IMR-90 (cell line): ENCODE measurements at regions not wholly inside any gene's neighbourhood (a gene's known extent, or its start where the extent isn't known, plus 50 kb on each side); places are given as distances from the start of the nearest gene placed in this dataset.

Experiments
- ATAC-seq: fragments of 200-7000 bp; cut with Tn5 transposase; 2 replicates; pipeline ENCODE4 v1.9.1; 2020; ENCODE audit warnings: low read depth, mild to moderate bottlenecking, moderate library complexity
- BruUV-seq: library from RNA; stranded (reverse); fragments of 400-500 nt; replicated peaks from 2 replicates; lab custom pipeline; 2021; lab: Mats Ljungman, UMichigan
- CTCF ChIA-PET: fragments of 300-600 bp; formaldehyde crosslinking; extraction: SDS; loops from one replicate; lab custom pipeline; 2021; ENCODE audit warnings: antibody characterized with exemption; lab: Yijun Ruan, JAX
- POLR2A ChIA-PET: fragments of 300-600 bp; sonication (Branson Sonifier 250); formaldehyde crosslinking; loops from one replicate; lab custom pipeline; 2022; ENCODE audit warnings: antibody characterized with exemption; ENCODE audit not compliant: unreplicated experiment; lab: Charles Lee
- DNase-seq: peaks from one replicate; pipeline ENCODE4 v3.0.0; 2013
- H2AFZ ChIP-seq: replicated peaks from 2 replicates; pipeline ENCODE3; 2013; ENCODE audit warnings: low read length, mild to moderate bottlenecking; ENCODE audit not compliant: poor library complexity
- H2AK5ac ChIP-seq: 2 replicates; pipeline ENCODE4 v1.6.1; 2013; ENCODE audit warnings: low read depth, low read length, inconsistent platforms
- H2AK9ac ChIP-seq: replicated peaks from 2 replicates; pipeline ENCODE3; 2013; ENCODE audit warnings: mild to moderate bottlenecking, low read depth, low read length, moderate library complexity; ENCODE audit not compliant: poor library complexity
- H2BK120ac ChIP-seq: 2 replicates; pipeline ENCODE4 v1.6.1; 2013; ENCODE audit warnings: low read depth, low read length, inconsistent platforms
- H2BK15ac ChIP-seq: 3 replicates; pipeline ENCODE4 v1.6.1; 2013; ENCODE audit warnings: low read depth, low read length, inconsistent platforms
- H2BK20ac ChIP-seq: 2 replicates; pipeline ENCODE4 v1.6.1; 2013; ENCODE audit warnings: low read depth, mild to moderate bottlenecking, inconsistent platforms, low read length, moderate library complexity
- H2BK5ac ChIP-seq: 2 replicates; pipeline ENCODE4 v1.6.1; 2013; ENCODE audit warnings: mild to moderate bottlenecking, low read depth, low read length, inconsistent platforms; ENCODE audit not compliant: poor library complexity, severe bottlenecking
- H3K14ac ChIP-seq: replicated peaks from 2 replicates; pipeline ENCODE4 v1.6.1; 2013; ENCODE audit warnings: low read depth, low read length, inconsistent platforms
- H3K18ac ChIP-seq: 2 replicates; pipeline ENCODE4 v1.6.1; 2013; ENCODE audit warnings: low read depth, low read length, control low read depth
- H3K23ac ChIP-seq: 2 replicates; pipeline ENCODE4 v1.6.1; 2013; ENCODE audit warnings: low read depth, low read length, inconsistent platforms
- H3K27ac ChIP-seq: 2 replicates; pipeline ENCODE4 v1.5.1; 2013; ENCODE audit warnings: mild to moderate bottlenecking, control low read depth, low read length; ENCODE audit not compliant: insufficient read depth
- H3K27me3 ChIP-seq: 2 replicates; pipeline ENCODE4 v1.6.1; 2013; ENCODE audit warnings: low read length; ENCODE audit not compliant: control insufficient read depth, insufficient read depth
- H3K36me3 ChIP-seq: 2 replicates; pipeline ENCODE4 v1.6.1; 2013; ENCODE audit warnings: low read length, mixed read lengths; ENCODE audit not compliant: control insufficient read depth, insufficient read depth
- H3K4ac ChIP-seq: 2 replicates; pipeline ENCODE4 v1.6.1; 2013; ENCODE audit warnings: low read depth, low read length, inconsistent platforms
- H3K4me1 ChIP-seq: 2 replicates; pipeline ENCODE4 v1.6.1; 2013; ENCODE audit warnings: low read length, mixed read lengths; ENCODE audit not compliant: control insufficient read depth, insufficient read depth
- H3K4me2 ChIP-seq: 2 replicates; pipeline ENCODE4 v1.6.1; 2013; ENCODE audit warnings: low read depth, mild to moderate bottlenecking, control low read depth, low read length, moderate library complexity
- H3K4me3 ChIP-seq: 2 replicates; pipeline ENCODE4 v1.5.1; 2013; ENCODE audit warnings: low read depth, mild to moderate bottlenecking, control low read depth, low read length, moderate library complexity; ENCODE audit not compliant: insufficient read depth
- H3K56ac ChIP-seq: 2 replicates; pipeline ENCODE4 v1.6.1; 2013; ENCODE audit warnings: low read length, inconsistent platforms; ENCODE audit not compliant: insufficient read depth; ENCODE audit errors: extremely low read depth
- H3K79me1 ChIP-seq, 2 experiments: 2 replicates each; pipeline ENCODE4 v1.6.1; 2013; ENCODE audit warnings: low read length in 2 of 2, inconsistent platforms in 1 of 2, low read depth in 1 of 2
- H3K9ac ChIP-seq: 2 replicates; pipeline ENCODE4 v1.6.1; 2013; ENCODE audit warnings: low read depth, low read length, control low read depth
- H3K9me1 ChIP-seq: 2 replicates; pipeline ENCODE4 v1.6.1; 2013; ENCODE audit warnings: low read length, inconsistent platforms; ENCODE audit not compliant: insufficient read depth
- H3K9me3 ChIP-seq: 2 replicates; pipeline ENCODE4 v1.6.1; 2013; ENCODE audit warnings: low read length; ENCODE audit not compliant: control insufficient read depth, insufficient read depth
- H4K20me1 ChIP-seq: 2 replicates; pipeline ENCODE4 v1.6.1; 2013; ENCODE audit warnings: low read length, inconsistent platforms; ENCODE audit not compliant: insufficient read depth
- H4K5ac ChIP-seq: 2 replicates; pipeline ENCODE4 v1.6.1; 2013; ENCODE audit warnings: mild to moderate bottlenecking, low read depth, low read length, control low read depth
- H4K8ac ChIP-seq, 2 experiments: 2 replicates each; pipeline ENCODE4 v1.6.1; 2013; ENCODE audit warnings: low read depth in 2 of 2, low read length in 2 of 2, control low read depth in 1 of 2, inconsistent platforms in 1 of 2
- H4K91ac ChIP-seq: 2 replicates; pipeline ENCODE4 v1.6.1; 2013; ENCODE audit warnings: low read depth, low read length, inconsistent platforms; ENCODE audit not compliant: insufficient read depth
- BHLHE40 ChIP-seq: fragments of 150-350 bp; IDR thresholded peaks from 2 replicates; pipeline ENCODE4 v1.6.1; 2016; ENCODE audit warnings: mild to moderate bottlenecking, low read depth, low read length
- ELK1 ChIP-seq: fragments of 150-350 bp; IDR thresholded peaks from 2 replicates; pipeline ENCODE4 v1.6.1; 2016; ENCODE audit warnings: low read depth, mild to moderate bottlenecking, low read length, moderate library complexity, borderline replicate concordance
- MAFK ChIP-seq: IDR thresholded peaks from 2 replicates; pipeline ENCODE4 v1.6.1; 2012; ENCODE audit warnings: low read depth, low read length, improper control_type of control experiment
- MAZ ChIP-seq: IDR thresholded peaks from 2 replicates; pipeline ENCODE4 v1.6.1; 2012; ENCODE audit warnings: low read depth, mild to moderate bottlenecking, low read length, improper control_type of control experiment, moderate library complexity, borderline replicate concordance
- MXI1 ChIP-seq: IDR thresholded peaks from 2 replicates; pipeline ENCODE4 v1.6.1; 2012; ENCODE audit warnings: low read depth, mild to moderate bottlenecking, low read length, moderate library complexity, borderline replicate concordance
- POLR2A ChIP-seq: IDR thresholded peaks from 2 replicates; pipeline ENCODE4 v1.6.1; 2012; ENCODE audit warnings: mild to moderate bottlenecking, low read depth, low read length
- RAD21 ChIP-seq: IDR thresholded peaks from 2 replicates; pipeline ENCODE4 v1.6.1; 2012; ENCODE audit warnings: low read length, improper control_type of control experiment
- RCOR1 ChIP-seq: IDR thresholded peaks from 2 replicates; pipeline ENCODE4 v1.6.1; 2012; ENCODE audit warnings: mild to moderate bottlenecking, low read length, improper control_type of control experiment; ENCODE audit not compliant: insufficient replicate concordance
- RFX5 ChIP-seq: IDR thresholded peaks from 2 replicates; pipeline ENCODE4 v1.8.0; 2012; ENCODE audit warnings: low read depth, mild to moderate bottlenecking, low read length, moderate library complexity
- SMC3 ChIP-seq: fragments of 150-350 bp; IDR thresholded peaks from 2 replicates; pipeline ENCODE4 v1.6.1; 2016; ENCODE audit warnings: low read depth, mild to moderate bottlenecking, antibody characterized with exemption, low read length, moderate library complexity
- WGBS, 2 experiments: methylation state at CpG; one replicate each; pipeline versions ENCODE4 v1.1.5 to v1.1.7; 2013; ENCODE audit warnings: missing lambda C conversion rate in 2 of 2; ENCODE audit not compliant: insufficient read length in 1 of 2; ENCODE audit errors: extremely low coverage in 2 of 2; 5-methylcytosine and 5-hydroxymethylcytosine counted together
- dilution Hi-C: fragments of 300-500 bp; cut with HindIII; formaldehyde crosslinking; loops from one replicate; pipeline ENCODE4 v1.14.3; 2018; ENCODE audit warnings: low sequenced_read_pairs; ENCODE audit not compliant: unreplicated experiment
- in situ Hi-C: fragments of 300-500 bp; cut with MboI; formaldehyde crosslinking; loops from 3 replicates; pipeline ENCODE4 v1.14.3; 2019; ENCODE audit warnings: low sequenced_read_pairs, inconsistent platforms, mixed read lengths
- intact Hi-C: fragments of 100-400 bp; cut with micrococcal nuclease; formaldehyde crosslinking; loops from 2 replicates; pipeline ENCODE4 v1.10.0; 2022

GRCh38 chr17:74010903-74011302, 192.6 kb upstream of the RPL38 start:
- intact Hi-C loops = no loop called here
- no peak overlapping the region for H2BK120ac ChIP-seq
- no peaks in the 10 kb centered on the region for H3K27me3 ChIP-seq

More at GRCh38 chr17:74010903-74011302, 192.6 kb upstream of the RPL38 start:
- H3K14ac ChIP-seq = no peak overlapping the region
- no peak overlapping the region for H2BK20ac ChIP-seq
- H3K27ac ChIP-seq = no peak overlapping the region
- H4K91ac ChIP-seq = no peak overlapping the region
- H2AK9ac ChIP-seq = no peak overlapping the region
- no peaks in the 10 kb centered on the region for H4K20me1 ChIP-seq
- no peak overlapping the region for H4K8ac ChIP-seq
- H3K9ac ChIP-seq = no peak overlapping the region
- H3K56ac ChIP-seq = no peak overlapping the region
- H3K23ac ChIP-seq = no peak overlapping the region
- H4K5ac ChIP-seq = no peak overlapping the region
- H3K4me2 ChIP-seq = no peak overlapping the region
- no peaks in the 10 kb centered on the region for H3K4me1 ChIP-seq
- POLR2A ChIA-PET = no interaction called here
- in situ Hi-C loops = no loop called here
- dilution Hi-C loops = no loop called here
- H3K79me1 ChIP-seq = no peaks in the 10 kb centered on the region
- ATAC-seq = no peak
- TF ChIP-seq BHLHE40 = no peak
- no peak for TF ChIP-seq RCOR1
- no peak for TF ChIP-seq ELK1
- TF ChIP-seq SMC3 = no peak
- no peak for TF ChIP-seq MXI1
- TF ChIP-seq RAD21 = no peak
- no peak for TF ChIP-seq MAZ
- no peak for TF ChIP-seq RFX5
- TF ChIP-seq MAFK = no peak
- TF ChIP-seq POLR2A = no peak
- no peak overlapping the region for H2BK15ac ChIP-seq
- no TSS peak for BruUV-seq
- no peak overlapping the region for H3K4ac ChIP-seq
- H3K36me3 ChIP-seq = no peaks in the 10 kb centered on the region
- CTCF ChIA-PET = no interaction called here
- H2AK5ac ChIP-seq = no peak overlapping the region
- no peaks in the 10 kb centered on the region for H3K9me1 ChIP-seq
- H3K4me3 ChIP-seq = no peak overlapping the region
- peaks cover 30% of the 10 kb centered on the region for H3K9me3 ChIP-seq
- no peak overlapping the region for H2AFZ ChIP-seq
- WGBS, 2 experiments = no CpG with 5 or more reads among the region's 10 CpGs
- H3K18ac ChIP-seq = no peak overlapping the region
- no peak overlapping the region for H2BK5ac ChIP-seq
- DNase-seq = no peak
